ENCODE measurements at regions not wholly inside any gene's neighbourhood (a gene's known extent, or its start where the extent isn't known, plus 50 kb on each side); places are given as distances from the start of the nearest gene placed in this dataset.

DNA sequence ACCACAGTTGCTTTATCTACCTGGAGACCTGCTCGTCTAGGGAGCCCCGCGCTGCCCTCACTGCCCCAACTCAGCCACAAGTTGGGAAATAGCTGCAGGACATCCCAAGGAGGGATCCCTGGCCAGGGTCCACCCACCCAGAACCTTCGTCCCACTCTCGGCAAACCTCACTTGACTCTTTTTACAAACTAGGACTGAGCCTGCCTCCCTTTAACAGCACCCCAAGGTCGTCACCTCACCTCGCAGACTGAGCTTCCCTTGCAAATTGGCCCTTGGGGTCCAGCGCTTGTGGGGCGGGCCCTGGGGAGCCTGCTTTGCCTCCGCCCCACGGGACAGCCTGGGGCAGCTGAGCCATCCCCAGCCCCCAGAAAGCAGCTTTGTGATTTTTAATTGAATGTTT lies 1505.8 kb downstream of the TBC1D22A start:
- DNase-seq (ENCODE audit: low read depth in 4 of 4, low spot score in 3 of 4): no peak

DNA sequence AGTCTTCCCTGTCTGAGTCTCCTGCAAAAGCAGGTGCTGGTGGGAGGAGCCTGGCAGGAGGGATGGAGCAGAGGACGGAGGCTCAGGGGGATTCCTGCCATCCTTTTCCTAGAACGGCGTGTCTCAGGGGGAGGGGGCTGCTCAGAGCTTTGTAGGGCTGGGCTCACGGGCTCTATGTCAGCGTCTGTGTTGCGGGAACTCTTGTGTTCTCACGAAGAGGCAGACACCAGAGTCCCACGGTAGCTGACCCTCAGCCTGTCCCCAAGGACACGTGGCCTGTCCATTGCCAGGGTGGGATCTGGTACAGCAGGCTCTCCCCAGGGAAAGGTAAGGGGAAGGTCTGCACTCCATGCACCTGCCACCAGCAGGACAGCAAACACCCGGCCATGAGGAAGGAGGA lies 1505.2 kb downstream of the TBC1D22A start:
- DNase-seq (ENCODE audit: low read depth in 4 of 4, low spot score in 3 of 4): no peak

DNA sequence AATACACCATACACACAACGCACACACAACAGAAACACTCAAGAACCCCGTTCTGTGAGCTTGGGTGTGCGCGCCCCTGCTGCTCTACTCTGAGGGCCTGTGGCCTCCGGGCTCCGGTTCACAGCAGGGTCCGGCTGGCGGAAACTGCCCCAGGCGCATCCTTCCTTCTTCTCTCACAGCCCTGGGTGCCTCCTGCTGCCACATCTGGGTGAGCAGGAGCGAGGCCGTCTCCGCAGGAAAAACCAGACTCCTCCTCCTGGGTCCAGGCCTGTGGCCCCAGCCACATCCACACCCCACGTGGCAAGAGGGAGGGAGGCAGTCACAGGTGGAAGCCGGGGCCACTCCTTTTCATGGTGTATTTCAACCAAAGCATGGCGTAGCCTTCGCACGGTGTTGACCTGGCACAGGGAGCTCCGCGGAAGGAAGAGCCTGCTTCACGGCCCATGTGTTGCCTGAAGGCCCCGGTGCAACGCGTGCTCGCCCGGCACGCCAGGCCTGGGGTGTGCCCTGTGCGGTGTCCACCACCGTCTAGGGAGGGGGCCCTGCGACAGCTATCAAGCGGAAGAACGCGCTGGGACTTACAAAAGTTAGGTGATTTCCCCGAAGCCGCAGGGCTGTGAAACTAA lies 1502.7 kb downstream of the TBC1D22A start:
- no peak for DNase-seq (ENCODE audit: low read depth in 4 of 4, low spot score in 3 of 4)

DNA sequence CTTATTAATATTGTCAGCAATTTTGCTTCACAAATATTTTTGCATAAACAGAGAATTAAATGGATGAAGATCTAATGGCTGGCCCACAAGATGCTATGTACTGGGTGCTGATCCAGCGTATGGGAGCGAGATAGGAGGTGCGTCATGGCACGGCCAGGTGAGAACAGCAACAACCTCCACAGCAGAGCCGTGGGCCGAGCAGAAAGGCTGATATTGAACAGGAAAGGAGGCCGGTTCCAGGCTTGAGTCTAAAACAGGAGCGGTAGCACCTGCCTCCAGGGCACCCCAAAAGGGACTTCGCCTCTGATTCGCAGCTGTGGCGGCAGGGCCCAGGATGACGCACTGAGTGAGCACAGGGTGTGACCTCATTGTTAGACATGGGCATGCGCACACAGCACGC lies 1502.1 kb downstream of the TBC1D22A start:
- DNase-seq (ENCODE audit: low read depth in 4 of 4, low spot score in 3 of 4): no peak

DNA sequence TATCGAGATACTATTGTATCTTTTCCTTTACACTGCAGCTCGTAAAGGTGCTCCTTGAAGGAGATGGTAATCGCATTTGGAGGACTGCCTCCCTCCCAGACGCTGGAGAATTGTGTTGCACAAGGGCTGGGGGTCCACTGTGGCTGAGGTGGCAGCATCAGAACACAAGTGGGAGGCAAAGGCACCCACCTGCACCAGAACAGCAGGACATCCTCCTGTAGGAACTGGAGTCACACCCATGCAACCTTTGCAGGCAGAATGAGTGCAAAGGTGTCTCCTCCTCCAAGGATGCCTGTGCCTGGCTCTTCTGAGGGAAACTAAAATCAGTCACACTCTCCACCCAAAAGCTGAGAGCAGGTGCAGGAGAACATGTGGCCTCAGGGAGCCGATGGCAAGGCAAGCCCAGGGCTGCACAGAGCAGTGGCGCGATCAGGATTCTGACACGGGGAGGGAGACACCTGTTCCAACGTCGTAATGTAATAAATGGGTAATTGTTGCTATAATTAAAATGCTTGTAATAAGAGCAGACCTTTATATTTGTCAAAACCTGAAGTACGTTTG lies 1501.4 kb downstream of the TBC1D22A start:
- no peak for DNase-seq (ENCODE audit: low read depth in 4 of 4, low spot score in 3 of 4)

DNA sequence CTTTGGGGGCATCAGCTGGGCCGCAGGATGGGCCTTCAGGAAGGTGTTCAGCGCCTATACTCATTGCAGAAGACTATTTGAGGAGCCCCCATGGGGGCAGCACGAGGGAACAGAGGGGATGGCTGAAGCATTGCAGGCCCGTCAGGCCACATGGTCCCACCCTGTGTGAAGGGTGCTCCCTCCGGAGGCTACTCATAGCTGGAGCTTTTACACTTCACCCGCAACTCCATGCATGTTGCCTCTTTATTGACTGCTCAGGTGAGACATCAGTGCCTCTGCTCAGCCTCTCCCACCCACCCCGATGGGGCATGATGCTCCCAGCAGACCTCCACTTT lies 1500.9 kb downstream of the TBC1D22A start:
- DNase-seq (ENCODE audit: low read depth in 4 of 4, low spot score in 3 of 4): no peak

DNA sequence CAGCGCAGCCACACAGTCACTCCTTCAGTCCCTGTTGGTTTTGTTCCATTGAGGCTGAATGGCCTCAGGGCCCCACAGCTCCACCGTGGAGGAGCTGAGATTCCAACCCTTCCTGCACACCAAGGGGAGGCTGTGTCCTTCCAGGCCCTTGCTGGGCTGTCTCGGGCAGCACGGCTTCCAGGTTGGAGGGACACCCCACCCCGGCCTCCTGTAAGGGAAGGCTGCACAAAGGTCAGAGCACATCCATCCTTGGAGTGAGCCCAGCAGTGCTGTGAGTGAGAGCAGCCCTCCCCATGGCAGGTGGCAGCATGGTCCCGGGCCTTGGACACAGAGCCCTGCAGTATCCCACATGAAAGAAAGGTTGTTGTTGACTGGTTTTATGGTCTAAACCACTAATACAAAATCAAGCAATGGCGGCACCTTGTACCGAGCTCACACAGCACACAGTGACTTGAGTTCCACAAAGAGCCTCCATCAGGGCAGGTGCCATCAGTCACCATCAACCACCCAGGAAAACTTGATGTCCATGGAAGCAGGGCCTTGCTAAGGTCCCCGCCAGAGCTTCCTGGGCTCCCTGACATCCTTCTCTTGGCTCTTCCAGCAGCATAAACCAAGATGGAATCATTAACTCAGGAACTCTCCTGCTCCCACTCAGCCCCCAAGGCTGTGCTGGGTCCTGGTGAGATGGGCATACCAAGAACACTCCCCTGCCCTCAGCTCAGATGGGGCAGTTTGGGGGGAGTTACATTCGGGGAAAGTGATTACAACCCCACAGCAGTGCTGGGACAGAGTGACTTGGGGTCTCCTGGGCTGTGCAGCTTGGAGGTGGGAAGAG lies 1500.4 kb downstream of the TBC1D22A start:
- DNase-seq (ENCODE audit: low read depth in 4 of 4, low spot score in 3 of 4): no peak

DNA sequence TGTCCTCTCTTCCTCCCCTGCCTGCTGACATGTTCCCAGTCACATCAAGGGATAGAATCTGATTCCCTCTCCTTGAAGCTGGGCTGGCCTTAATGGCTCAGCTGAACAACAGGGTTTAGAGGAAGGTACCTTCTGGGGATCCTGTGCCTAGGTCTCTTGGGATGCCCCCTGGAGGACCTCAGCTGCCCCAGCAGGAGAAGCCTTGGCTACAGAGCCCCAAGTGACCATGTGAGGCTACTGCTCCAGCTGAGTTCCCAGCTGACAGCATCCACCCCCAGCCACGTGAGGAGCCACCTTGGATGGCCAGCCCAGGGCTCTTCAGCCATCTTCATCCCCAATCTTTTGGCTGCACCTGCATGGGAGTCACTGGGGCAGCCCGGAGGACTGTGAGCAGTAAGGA lies 1499.3 kb downstream of the TBC1D22A start:
- no peak for DNase-seq (ENCODE audit: low read depth in 4 of 4, low spot score in 3 of 4)

DNA sequence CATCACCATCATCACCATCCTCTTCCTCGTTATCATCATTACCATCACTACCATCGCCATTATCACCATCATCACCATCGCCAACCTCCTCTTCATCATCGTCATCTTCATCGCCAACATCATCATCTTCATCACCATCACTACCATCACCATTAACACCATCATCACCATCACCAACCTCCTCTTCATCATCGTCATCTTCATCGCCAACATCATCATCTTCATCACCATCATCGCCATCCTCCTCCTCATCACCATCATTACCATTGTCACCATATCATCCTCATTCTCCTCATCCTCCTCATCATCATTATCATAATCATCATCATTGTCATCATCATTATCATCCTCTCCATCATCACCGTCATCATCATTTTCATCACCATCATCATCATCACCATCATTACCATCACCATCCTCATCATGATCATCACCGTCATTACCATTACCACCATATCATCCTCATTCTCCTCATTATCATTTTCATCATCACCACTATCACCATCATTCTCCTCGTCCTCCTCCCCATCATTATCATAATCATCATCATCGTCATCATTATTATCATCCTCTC lies 1498.7 kb downstream of the TBC1D22A start:
- DNase-seq (ENCODE audit: low read depth in 4 of 4, low spot score in 3 of 4): no peak

DNA sequence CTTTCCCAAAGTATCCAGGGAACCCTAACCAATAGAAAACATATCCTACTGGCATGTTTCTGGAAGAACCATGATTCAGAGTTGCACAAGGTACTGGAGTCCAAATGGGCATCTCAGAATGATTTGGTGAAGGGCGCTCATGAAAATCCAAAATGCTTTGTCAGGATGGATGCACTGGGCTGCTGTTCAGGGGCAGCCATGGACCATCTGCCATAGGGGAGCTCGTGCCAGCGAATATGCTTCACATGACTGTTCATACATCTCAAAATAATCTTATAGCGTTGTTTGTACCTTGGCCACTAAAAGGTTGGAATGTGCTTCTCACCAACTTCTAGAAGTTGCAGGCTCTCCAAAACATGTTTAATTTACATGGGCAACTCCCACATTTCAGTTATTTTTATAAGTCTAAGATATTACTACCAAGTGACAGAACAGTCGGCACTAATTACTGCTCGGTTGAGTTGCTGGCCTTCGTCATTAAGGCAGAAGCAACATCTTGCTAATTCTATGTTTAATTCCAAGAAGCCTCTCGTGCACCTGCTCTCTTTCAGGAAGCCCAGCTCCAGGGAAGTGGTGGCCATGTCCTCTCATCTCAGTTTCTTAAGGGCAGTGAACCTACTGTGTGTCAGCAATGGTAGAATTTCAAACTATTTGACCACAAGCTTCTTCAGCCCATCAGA lies 1497.7 kb downstream of the TBC1D22A start:
- DNase-seq (ENCODE audit: low read depth in 4 of 4, low spot score in 3 of 4): no peak

DNA sequence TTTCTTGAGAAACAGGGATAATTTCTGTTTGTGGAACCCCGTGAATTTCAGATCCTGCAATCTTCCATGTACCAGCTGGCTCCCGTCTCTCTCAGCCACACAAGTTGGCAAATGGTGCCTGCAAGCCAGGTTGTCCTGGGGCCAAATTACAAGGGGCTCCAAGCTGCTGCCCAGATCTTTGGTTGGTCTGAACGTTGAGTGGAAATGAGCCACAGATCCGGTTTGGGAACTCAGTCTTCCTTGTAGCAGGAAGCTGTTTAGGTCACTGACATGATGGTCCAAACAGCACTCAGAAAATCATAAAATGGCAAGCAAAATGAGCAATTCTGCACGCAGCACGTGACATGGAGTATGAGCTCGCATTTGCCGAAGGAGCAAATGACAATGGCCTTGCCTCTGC lies 1496.4 kb downstream of the TBC1D22A start:
- no peak for DNase-seq (ENCODE audit: low read depth in 4 of 4, low spot score in 3 of 4)

DNA sequence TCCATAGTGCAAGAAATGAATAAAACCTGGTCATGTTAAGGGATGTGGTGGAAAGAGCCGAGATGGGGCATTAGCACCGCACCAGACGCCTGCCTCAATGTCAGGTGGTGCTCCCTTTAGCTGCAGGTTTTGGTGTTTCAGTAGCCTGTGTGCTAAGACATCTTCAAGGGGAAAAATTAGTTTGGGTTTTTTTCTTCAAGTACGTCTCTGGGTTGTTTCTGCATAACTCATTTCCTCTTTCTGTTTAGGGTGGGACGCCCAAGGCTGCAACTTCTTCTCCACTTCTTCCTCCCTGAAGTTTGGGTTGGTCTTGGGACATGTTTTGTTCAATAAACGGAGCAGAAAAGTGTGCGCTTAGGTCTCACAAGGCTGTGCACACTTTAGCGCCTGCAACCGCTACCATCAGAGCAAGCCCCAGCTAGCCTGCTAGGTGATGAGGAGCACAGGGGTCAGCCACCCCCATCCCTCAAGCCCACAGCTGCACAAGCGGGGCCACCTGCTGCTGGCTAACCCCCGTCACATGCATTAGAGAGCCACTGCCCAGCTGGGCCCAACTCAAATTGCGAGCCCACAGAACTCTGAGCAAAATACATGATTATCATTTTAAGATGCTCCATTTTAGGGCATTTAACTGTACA lies 1495.7 kb downstream of the TBC1D22A start:
- DNase-seq (ENCODE audit: low read depth in 4 of 4, low spot score in 3 of 4): no peak

DNA sequence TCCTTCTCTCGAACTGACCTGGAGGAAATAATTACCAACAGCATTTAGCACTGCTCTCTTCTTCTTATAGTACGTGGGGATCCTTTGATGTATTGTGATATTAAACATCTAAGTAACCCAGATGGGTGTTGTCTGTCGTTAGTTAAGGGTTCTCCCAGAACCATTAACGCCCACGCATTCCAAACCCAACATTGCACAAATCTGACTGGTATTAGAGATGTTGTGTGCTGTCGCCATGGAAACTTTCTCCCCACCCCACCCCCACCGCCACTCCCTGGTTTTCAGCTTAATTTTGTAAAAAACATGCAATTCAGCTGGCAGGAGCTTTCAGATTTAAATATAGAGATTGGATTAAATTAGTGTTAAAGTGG lies 1495.2 kb downstream of the TBC1D22A start:
- DNase-seq (ENCODE audit: low read depth in 4 of 4, low spot score in 3 of 4): peak in 1 of 4 donors; percentile 41

DNA sequence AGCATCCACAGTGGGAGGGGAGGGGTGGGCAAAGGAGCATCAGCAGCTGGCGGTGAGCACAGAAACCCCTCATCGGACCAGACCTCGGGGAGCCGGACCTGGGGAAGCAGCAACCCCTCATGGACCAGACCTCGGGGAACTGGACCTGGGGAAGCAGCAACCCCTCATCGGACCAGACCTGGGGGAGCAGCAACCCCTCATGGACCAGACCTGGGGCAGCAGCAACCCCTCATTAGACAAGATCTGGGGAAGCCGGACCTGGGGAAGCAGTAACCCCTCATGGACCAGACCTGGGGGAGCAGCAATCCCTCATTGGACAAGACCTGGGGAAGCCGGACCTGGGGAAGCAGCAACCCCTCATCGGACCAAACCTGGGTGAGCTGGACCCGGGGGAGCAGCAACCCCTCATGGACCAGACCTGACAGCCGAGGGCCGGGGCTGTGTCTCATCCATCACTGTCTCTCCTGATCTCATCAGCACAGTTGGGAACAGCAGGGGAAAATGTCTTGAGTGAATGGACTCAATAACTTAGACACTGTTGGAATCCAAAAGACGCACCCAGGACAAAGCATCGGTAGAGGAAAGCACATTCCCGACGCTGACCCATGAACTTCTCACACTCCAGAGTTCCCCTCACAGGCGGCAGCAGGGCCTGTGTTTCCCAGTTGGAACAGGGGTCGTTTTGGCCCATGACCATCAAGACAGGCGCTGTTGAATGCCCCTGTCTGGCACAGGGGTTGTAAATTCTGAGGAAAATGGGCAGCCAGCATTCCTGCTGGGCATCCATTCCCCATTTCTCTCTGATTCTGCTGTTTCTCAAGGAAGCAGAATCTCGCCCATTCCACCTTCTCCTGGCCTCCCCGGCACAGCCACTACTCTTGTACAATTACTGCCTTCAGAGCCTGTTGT lies 1494.6 kb downstream of the TBC1D22A start:
- no peak for DNase-seq (ENCODE audit: low read depth in 4 of 4, low spot score in 3 of 4)

DNA sequence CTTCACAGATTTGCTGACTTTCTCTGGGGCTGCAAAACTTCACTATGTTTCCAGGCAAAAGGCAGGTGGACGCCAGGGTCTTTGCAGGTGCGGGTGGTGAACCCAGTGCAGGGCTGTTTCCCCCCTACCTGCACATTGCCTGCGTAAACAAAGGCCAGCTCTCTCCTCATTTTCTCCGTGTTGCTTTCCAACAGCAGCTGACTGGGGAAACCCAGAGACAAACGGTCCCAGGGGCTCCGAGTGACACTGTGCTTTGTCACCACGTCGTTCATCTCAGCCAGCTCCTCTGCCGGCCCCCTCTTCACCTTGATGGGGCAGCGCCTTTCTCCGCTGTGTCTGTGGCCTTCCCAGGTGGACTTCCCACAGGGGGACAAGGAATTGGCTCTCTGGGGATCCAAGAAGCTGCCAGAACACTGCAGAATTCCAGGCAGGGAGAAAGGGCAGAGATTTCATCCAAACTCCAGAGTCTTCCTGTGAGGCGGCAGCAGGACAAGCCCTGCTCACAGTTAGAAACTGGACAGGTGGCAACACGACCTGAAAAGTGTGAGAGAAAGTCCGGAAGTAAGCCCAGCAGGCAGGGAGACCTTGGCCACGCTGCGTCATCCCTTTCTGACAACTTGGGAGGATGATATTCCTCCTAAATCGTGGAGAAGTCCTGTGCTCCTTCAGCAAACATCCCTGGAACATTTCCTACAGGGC lies 1493.7 kb downstream of the TBC1D22A start:
- DNase-seq (ENCODE audit: low read depth in 4 of 4, low spot score in 3 of 4): no peak

DNA sequence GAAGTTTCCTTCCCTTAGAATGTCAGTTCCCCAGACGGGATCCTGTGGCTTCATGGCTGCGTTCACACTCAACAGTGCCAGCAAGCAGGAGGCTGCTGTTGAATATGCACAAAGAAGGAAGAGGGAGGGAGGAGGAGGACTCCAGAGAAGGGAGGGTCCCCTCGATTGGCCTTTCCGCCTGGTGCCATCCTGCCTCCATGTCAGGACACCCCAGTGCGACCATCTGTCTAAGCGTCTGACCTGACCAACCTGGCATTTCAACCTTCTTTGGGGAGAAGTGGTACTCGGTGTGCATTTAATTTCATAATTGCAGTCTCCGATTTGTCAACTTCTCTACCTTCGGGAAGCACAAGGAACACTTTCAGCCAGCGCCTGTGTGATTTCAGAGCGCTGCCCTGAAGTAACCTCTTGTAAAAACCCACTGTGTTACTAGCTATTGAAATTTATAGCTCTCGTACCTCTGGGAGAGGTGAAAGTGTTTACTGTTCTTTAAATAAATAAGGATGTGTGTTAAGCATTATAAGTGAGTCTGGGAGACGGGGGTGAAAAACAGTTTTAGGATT lies 1491.9 kb downstream of the TBC1D22A start:
- no peak for DNase-seq (ENCODE audit: low read depth in 4 of 4, low spot score in 3 of 4)

DNA sequence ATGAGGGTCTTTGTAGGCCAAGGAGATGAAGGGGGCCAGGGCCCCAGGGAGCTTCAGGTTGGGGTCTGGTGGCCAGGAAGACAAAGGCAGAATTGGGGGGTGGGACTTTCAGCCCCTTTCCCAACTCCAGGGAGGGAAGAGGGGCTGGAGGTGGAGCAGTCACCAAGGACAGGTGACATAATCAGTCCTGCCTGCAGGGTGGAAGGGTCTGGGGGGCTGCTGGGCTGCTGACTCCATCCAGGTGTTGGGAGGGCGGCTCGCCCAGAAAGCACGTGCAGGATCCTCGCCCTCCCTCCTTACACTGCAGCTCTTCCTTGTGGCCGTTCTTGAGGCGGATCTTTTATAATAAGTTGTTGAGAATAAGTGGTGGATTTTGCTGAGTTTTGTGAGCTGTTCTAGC lies 1491.1 kb downstream of the TBC1D22A start:
- no peak for DNase-seq (ENCODE audit: low read depth in 4 of 4, low spot score in 3 of 4)

DNA sequence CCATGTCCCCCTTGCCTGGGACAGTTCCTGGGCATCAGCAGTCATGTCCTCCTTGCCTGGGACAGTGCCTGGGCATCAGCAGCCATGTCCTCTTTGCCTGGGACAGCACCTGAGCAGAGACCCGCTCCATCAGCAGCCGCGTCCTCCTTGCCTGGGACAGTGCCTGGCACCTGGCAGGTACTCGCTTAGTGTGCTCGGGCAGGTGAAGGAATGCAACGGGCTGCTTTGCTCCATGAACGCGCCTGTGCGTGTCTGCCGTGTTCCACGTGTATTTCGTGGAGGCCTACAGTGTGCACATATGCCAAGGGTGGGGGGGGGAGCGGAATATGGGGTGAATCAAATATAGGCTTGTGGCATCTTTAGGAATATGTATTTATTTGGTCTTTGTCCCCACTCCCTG lies 1490.7 kb downstream of the TBC1D22A start:
- DNase-seq (ENCODE audit: low read depth in 4 of 4, low spot score in 3 of 4): no peak

DNA sequence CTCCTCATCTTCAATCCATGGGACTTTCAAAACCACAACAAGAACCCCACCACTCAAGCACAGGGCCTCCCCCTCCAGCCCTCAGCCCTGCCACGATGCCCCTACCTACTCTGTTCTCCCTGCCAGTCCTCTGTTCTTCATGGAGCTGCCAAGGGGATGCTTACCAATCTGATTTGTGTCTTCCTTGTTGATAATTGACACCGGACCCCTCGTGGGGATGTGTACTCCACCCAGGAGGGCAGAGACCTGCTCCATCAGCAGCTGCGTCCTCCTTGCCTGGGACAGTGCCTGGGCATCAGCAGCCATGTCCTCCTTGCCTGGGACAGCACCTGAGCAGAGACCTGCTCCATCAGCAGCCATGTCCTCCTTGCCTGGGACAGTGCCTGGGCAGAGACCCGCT lies 1489.2 kb downstream of the TBC1D22A start:
- DNase-seq (ENCODE audit: low read depth in 4 of 4, low spot score in 3 of 4): no peak
